ENCODE measurements at regions not wholly inside any gene's neighbourhood (a gene's known extent, or its start where the extent isn't known, plus 50 kb on each side); places are given as distances from the start of the nearest gene placed in this dataset.

DNA sequence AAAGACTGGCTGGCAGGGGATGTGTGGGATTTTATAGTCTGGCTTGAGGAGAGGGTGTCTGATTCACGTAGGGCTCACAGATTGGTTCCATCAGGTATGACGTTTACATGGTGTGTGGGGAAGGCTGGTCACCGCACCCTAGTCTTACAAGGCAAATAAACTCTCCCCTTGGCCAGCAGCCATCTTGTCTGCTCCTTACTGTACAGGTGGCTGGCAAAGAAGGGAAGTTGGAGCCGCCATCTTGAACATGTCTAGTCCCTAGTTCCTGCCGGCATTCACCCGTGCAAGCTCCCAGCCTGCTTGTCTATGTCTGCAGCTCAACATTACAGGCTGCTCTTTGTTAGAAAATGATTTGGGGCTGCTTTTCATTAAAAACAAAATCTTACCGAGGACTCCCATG is 97.6 kb downstream of the RAMP3 start:
- TF ChIP-seq, protein P1, sequence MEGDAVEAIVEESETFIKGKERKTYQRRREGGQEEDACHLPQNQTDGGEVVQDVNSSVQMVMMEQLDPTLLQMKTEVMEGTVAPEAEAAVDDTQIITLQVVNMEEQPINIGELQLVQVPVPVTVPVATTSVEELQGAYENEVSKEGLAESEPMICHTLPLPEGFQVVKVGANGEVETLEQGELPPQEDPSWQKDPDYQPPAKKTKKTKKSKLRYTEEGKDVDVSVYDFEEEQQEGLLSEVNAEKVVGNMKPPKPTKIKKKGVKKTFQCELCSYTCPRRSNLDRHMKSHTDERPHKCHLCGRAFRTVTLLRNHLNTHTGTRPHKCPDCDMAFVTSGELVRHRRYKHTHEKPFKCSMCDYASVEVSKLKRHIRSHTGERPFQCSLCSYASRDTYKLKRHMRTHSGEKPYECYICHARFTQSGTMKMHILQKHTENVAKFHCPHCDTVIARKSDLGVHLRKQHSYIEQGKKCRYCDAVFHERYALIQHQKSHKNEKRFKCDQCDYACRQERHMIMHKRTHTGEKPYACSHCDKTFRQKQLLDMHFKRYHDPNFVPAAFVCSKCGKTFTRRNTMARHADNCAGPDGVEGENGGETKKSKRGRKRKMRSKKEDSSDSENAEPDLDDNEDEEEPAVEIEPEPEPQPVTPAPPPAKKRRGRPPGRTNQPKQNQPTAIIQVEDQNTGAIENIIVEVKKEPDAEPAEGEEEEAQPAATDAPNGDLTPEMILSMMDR (IDR thresholded peaks at IDR 0.05), result no peak
- no peak for TF ChIP-seq POLR2A (IDR thresholded peaks at IDR 0.05)
- no peak overlapping the region for H3K4me3 ChIP-seq (replicated peaks in 1 of 3)
- intact Hi-C loops (cut with DNase I), result no loop called here
- H3K36me3 ChIP-seq, result no peaks in the 10 kb centered on the region
- DNase-seq, result no peak
- no peaks in the 10 kb centered on the region for H3K4me1 ChIP-seq
- WGBS, 2 donors, result 92 to 94% methylated on average over 7 of the region's 7 CpGs
- no peaks in the 10 kb centered on the region for H3K9me3 ChIP-seq
- no peaks in the 10 kb centered on the region for H3K27me3 ChIP-seq
- no peak overlapping the region for H3K27ac ChIP-seq

DNA sequence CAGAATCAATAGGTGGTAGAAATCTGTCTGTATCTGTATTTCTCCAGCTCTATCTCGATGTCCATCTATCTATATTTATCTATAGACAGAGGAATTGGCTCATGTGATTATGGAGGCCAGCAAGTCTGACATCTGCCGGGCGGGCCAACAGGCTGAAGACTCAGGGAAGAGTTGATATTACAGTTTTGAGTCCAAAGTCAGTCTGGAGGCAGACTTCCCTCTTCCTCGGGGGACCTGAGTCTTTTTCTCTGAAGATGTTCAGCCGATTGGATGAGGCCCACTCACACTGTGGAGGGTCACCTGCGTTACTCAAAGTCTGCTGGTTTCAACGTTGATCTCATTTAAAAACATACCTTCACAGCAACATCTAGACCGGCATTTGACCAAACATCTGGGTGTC is 98.7 kb downstream of the RAMP3 start:
- no peaks in the 10 kb centered on the region for H3K36me3 ChIP-seq
- intact Hi-C loops (cut with DNase I), result no loop called here
- no peak for DNase-seq
- H3K4me1 ChIP-seq, result no peaks in the 10 kb centered on the region
- H3K9me3 ChIP-seq, result no peaks in the 10 kb centered on the region
- TF ChIP-seq POLR2A (IDR thresholded peaks at IDR 0.05), result no peak
- TF ChIP-seq, protein P1 (IDR thresholded peaks at IDR 0.05), result no peak
- 77 to 84% methylated on average over 8 of the region's 8 CpGs for WGBS, 2 donors
- no peak overlapping the region for H3K27ac ChIP-seq
- no peak overlapping the region for H3K4me3 ChIP-seq (replicated peaks in 1 of 3)
- no peaks in the 10 kb centered on the region for H3K27me3 ChIP-seq

DNA sequence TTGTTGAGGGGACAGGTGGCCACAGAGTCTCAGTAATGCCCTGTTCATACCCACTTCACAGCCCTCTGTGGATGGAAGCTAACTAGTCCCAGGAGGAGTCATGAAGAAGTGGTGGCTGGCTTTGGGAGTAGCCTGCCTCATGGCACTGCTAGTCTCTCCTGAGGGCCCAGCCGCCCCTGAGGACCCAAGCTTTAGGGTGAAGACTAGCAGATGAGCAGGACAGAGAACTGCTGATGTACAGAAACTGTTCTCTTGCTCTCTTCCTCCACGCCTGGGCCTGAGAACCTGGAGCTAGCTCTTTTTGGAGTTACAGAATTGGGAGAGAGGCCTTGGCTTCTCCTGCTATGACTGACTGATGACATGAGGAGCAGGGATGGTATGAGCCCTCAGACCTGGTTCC is 99.2 kb downstream of the RAMP3 start:
- no peak for DNase-seq
- no peaks in the 10 kb centered on the region for H3K9me3 ChIP-seq
- TF ChIP-seq POLR2A (IDR thresholded peaks at IDR 0.05), result no peak
- TF ChIP-seq, protein P1 (IDR thresholded peaks at IDR 0.05), result no peak

DNA sequence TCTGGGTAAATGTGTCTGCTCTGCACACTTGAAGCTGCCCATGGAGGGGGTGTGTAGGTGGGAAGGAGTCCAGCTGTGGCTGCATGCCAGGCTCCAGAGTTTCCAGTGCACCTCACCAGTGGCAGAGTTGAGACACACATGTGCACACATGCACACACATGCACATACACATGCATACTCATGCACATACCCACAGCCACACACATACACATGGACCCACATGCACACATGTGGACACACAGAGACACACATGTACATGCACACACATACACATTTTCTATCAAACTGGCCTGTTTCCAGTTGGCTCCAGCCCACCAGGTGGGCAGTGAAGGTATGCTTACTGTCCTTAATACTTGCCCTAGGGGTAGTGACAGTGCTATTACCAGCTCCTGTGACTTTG is 99.7 kb downstream of the RAMP3 start:
- no peak overlapping the region for H3K4me3 ChIP-seq (replicated peaks in 1 of 3)
- TF ChIP-seq POLR2A (IDR thresholded peaks at IDR 0.05), result no peak
- TF ChIP-seq, protein P1 (IDR thresholded peaks at IDR 0.05), result no peak
- no peak overlapping the region for H3K27ac ChIP-seq
- no peak for DNase-seq
- H3K4me1 ChIP-seq, result no peaks in the 10 kb centered on the region
- intact Hi-C loops (cut with DNase I), result no loop called here
- no peaks in the 10 kb centered on the region for H3K27me3 ChIP-seq
- H3K9me3 ChIP-seq, result no peaks in the 10 kb centered on the region
- no peaks in the 10 kb centered on the region for H3K36me3 ChIP-seq

More for the DNA sequence above, 99.2 kb downstream of the RAMP3 start:
- intact Hi-C loops (cut with DNase I), result no loop called here
- no peak overlapping the region for H3K4me3 ChIP-seq (replicated peaks in 1 of 3)
- 81 to 82% methylated on average over 2 of the region's 2 CpGs for WGBS, 2 donors
- H3K27me3 ChIP-seq, result no peaks in the 10 kb centered on the region
- no peaks in the 10 kb centered on the region for H3K36me3 ChIP-seq
- H3K27ac ChIP-seq, result no peak overlapping the region
- no peaks in the 10 kb centered on the region for H3K4me1 ChIP-seq

DNA sequence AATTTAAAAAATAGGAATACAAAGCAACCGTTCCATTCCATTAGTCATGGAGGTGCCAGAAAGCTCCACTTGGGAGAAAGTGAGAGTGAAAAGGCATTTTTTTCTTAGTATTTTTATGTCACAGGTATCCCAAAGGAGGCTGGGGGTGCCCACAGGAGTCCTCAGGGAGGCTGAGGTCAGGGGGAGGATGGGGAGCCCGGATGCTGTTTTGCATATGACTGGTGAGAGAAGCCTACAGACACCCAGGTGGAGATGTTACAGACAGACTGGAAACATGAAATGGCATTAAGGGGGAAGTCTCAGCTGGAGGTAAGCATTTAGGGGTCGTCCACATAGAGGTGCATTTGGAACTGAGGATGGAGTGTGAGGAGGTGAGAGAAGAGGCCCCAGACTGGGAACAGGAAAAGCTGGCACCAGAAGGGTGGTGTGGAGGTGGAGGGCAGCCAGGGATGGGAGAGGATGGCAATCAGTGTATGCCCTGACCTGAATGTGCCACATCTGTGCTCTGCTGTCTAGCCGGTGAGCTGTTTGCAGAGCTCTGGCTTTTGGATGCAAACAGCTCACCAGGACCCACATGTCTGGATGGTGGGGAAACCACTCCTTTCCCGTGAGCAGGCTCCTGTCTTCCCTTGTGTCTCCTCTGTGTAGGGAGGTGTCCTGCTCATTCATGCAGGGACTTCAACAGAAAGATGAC is 101.1 kb downstream of the RAMP3 start:
- no peak for TF ChIP-seq POLR2A (IDR thresholded peaks at IDR 0.05)
- TF ChIP-seq, protein P1 (IDR thresholded peaks at IDR 0.05), result no peak
- 70 to 74% methylated on average over 5 of the region's 5 CpGs for WGBS, 2 donors
- no peaks in the 10 kb centered on the region for H3K36me3 ChIP-seq
- H3K9me3 ChIP-seq, result no peaks in the 10 kb centered on the region
- no peak overlapping the region for H3K27ac ChIP-seq
- no peak overlapping the region for H3K4me3 ChIP-seq (replicated peaks in 1 of 3)
- H3K4me1 ChIP-seq, result no peaks in the 10 kb centered on the region
- no peak for DNase-seq
- intact Hi-C loops (cut with DNase I), result no loop called here
- H3K27me3 ChIP-seq, result no peaks in the 10 kb centered on the region
